A549 (cell line): ENCODE measurements at regions not wholly inside any gene's neighbourhood (a gene's known extent, or its start where the extent isn't known, plus 50 kb on each side); places are given as distances from the start of the nearest gene placed in this dataset.
A peak's percentile ranks its signal among the peaks of the same experiment; 100 is the strongest.
"Not testable (repeated sequence)": the region's sequence is repeated elsewhere in the genome, so short reads cannot be mapped to it uniquely, and the experiment has no call there.

Experiments
- ATAC-seq, 2 experiments: fragments of 200-7000 bp in 1 of 2; fragments of >200 bp in 1 of 2; cut with Nextera tagmentation in 1 of 2; cut with Tn5 transposase in 1 of 2; 3 replicates each; pipeline versions ENCODE4 v1.8.0 to v1.9.1; 2018 to 2020; ENCODE audit warnings: mild to moderate bottlenecking in 1 of 2, moderate library complexity in 1 of 2
- CTCF ChIA-PET: fragments of 300-600 bp; sonication (Branson Sonifier 250); formaldehyde crosslinking; extraction: SDS; loops from one replicate; lab custom pipeline; 2021; ENCODE audit warnings: antibody characterized with exemption, inconsistent platforms; lab: Yijun Ruan, JAX
- POLR2A ChIA-PET: fragments of 350-600 bp; formaldehyde crosslinking; extraction: SDS; loops from one replicate; lab custom pipeline; 2021; ENCODE audit warnings: antibody characterized with exemption, inconsistent platforms; lab: Yijun Ruan, JAX
- DNase-seq, 2 experiments: peaks; one replicate each; pipeline versions ENCODE4 v3.0.0 to v3.0.0-alpha.2; 2011 to 2016; ENCODE audit warnings: low read depth in 1 of 2, low spot score in 1 of 2
- FAIRE-seq: peaks from 2 replicates; lab custom pipeline; 2011; peaks lifted over from hg19 to GRCh38; lab: Jason Lieb, UNC
- H3K27ac ChIP-seq, 2 experiments: fragments of >200 bp; sonication (Bioruptor Twin); formaldehyde crosslinking; 3 replicates each; pipeline ENCODE4 v1.5.1; 2016 to 2017
- H3K4me1 ChIP-seq: fragments of >200 bp; sonication (Bioruptor Twin); formaldehyde crosslinking; 3 replicates; pipeline ENCODE4 v1.6.1; 2016
- H3K4me2 ChIP-seq: fragments of >200 bp; sonication (Bioruptor Twin); formaldehyde crosslinking; 3 replicates; pipeline ENCODE4 v1.6.1; 2016
- H3K4me3 ChIP-seq: fragments of >200 bp; sonication (Bioruptor Twin); formaldehyde crosslinking; 3 replicates; pipeline ENCODE4 v1.5.1; 2016
- H3K9me3 ChIP-seq: fragments of >200 bp; sonication (Bioruptor Twin); formaldehyde crosslinking; 3 replicates; pipeline ENCODE4 v1.6.1; 2016
- ATOH8 ChIP-seq: fragments of 250-450 bp; sonication (Bioruptor Pico); IDR thresholded peaks from 2 replicates; pipeline ENCODE4 v1.5.0; 2020; ENCODE audit warnings: low read depth, mild to moderate bottlenecking, moderate library complexity
- BHLHE40 ChIP-seq: IDR thresholded peaks from 2 replicates; pipeline ENCODE4 v1.6.1; 2012; ENCODE audit warnings: low read depth, low read length, inconsistent platforms
- CBX2 ChIP-seq: fragments of 200-600 bp; sonication (generic); IDR thresholded peaks from 2 replicates; pipeline ENCODE4 v1.6.1; 2016; ENCODE audit warnings: low read depth, mild to moderate bottlenecking, borderline replicate concordance
- CTCF ChIP-seq: fragments of >200 bp; sonication (Bioruptor Twin); formaldehyde crosslinking; IDR thresholded peaks from 3 replicates; pipeline ENCODE4 v1.5.1; 2016
- E2F6 ChIP-seq: IDR thresholded peaks from 2 replicates; pipeline ENCODE4 v1.6.1; 2012; ENCODE audit warnings: low read depth, borderline replicate concordance
- EHF ChIP-seq: fragments of 250-450 bp; sonication (Bioruptor Pico); IDR thresholded peaks from 2 replicates; pipeline ENCODE4 v1.5.0; 2020; ENCODE audit warnings: mild to moderate bottlenecking
- ELK1 ChIP-seq: fragments of 150-350 bp; IDR thresholded peaks from 2 replicates; pipeline ENCODE4 v1.6.1; 2014; ENCODE audit warnings: low read depth, mild to moderate bottlenecking, low read length
- ESRRA ChIP-seq: fragments of 150-350 bp; IDR thresholded peaks from 2 replicates; pipeline ENCODE4 v1.6.1; 2014; ENCODE audit warnings: mild to moderate bottlenecking, low read length, borderline replicate concordance
- FOSL2 ChIP-seq, 2 experiments: fragments of 450-650 bp in 1 of 2; fragments of >200 bp in 1 of 2; sonication (Bioruptor Twin) in 1 of 2; formaldehyde crosslinking; IDR thresholded peaks; 2 replicates each; pipeline versions ENCODE4 v1.5.0 to v1.6.1; 2016 to 2020; ENCODE audit warnings: mild to moderate bottlenecking in 1 of 2, moderate library complexity in 1 of 2
- HDAC2 ChIP-seq: fragments of 200-600 bp; sonication (generic); IDR thresholded peaks from 2 replicates; pipeline ENCODE4 v1.6.1; 2016
- HES2 ChIP-seq: fragments of >200 bp; sonication (Bioruptor Twin); formaldehyde crosslinking; IDR thresholded peaks from 2 replicates; pipeline ENCODE4 v1.6.1; 2016
- HOXB5 ChIP-seq: fragments of 250-450 bp; sonication (Bioruptor Pico); IDR thresholded peaks from 2 replicates; pipeline ENCODE4 v1.5.0; 2020; ENCODE audit warnings: mild to moderate bottlenecking, moderate library complexity
- JUN ChIP-seq, 2 experiments: fragments of >200 bp; sonication (Bioruptor Twin); formaldehyde crosslinking; IDR thresholded peaks; 2 replicates in 1 of 2; 3 replicates in 1 of 2; pipeline ENCODE4 v1.6.1; 2016 to 2017
- KDM1A ChIP-seq: fragments of 200-600 bp; sonication (generic); IDR thresholded peaks from 2 replicates; pipeline ENCODE4 v1.6.1; 2016; ENCODE audit warnings: low read depth, mild to moderate bottlenecking
- KDM5A ChIP-seq: fragments of 200-600 bp; sonication (generic); IDR thresholded peaks from 2 replicates; pipeline ENCODE4 v1.6.1; 2016; ENCODE audit warnings: antibody characterized with exemption, mild to moderate bottlenecking
- MAFK ChIP-seq: fragments of 450-650 bp; IDR thresholded peaks from 2 replicates; pipeline ENCODE4 v1.6.1; 2014; ENCODE audit not compliant: partially characterized antibody
- NPAS2 ChIP-seq: fragments of 250-450 bp; sonication (Bioruptor Pico); IDR thresholded peaks from 2 replicates; pipeline ENCODE4 v1.8.0; 2022; ENCODE audit warnings: mild to moderate bottlenecking, moderate library complexity, borderline replicate concordance
- NR3C1 ChIP-seq: fragments of >200 bp; sonication (Bioruptor Twin); formaldehyde crosslinking; IDR thresholded peaks from 3 replicates; pipeline ENCODE4 v1.6.1; 2017
- POLR2AphosphoS2 ChIP-seq: conservative IDR thresholded peaks from 2 replicates; pipeline ENCODE4 v1.6.1; 2012; ENCODE audit warnings: low read length, improper control_type of control experiment, inconsistent platforms
- RAD21 ChIP-seq, 2 experiments: fragments of >200 bp in 1 of 2; sonication (Bioruptor Twin) in 1 of 2; formaldehyde crosslinking in 1 of 2; IDR thresholded peaks in 1 of 2; conservative IDR thresholded peaks in 1 of 2; 2 replicates in 1 of 2; 3 replicates in 1 of 2; pipeline ENCODE4 v1.6.1; 2012 to 2018; ENCODE audit warnings: inconsistent platforms in 1 of 2
- SMC3 ChIP-seq: fragments of >200 bp; sonication (Bioruptor Twin); formaldehyde crosslinking; IDR thresholded peaks from 3 replicates; pipeline ENCODE4 v1.6.1; 2018; ENCODE audit warnings: inconsistent platforms
- TFCP2L1 ChIP-seq: fragments of 250-450 bp; sonication (Bioruptor Pico); IDR thresholded peaks from 2 replicates; pipeline ENCODE4 v1.5.0; 2021; ENCODE audit warnings: mild to moderate bottlenecking
- USF2 ChIP-seq: fragments of 450-650 bp; IDR thresholded peaks from 2 replicates; pipeline ENCODE4 v1.6.1; 2014; ENCODE audit warnings: antibody characterized with exemption
- WGBS: methylation state at CpG from one replicate; pipeline ENCODE4 v1.1.6; 2017; ENCODE audit errors: missing lambda C conversion rate; 5-methylcytosine and 5-hydroxymethylcytosine counted together

GRCh38 chr4:3942569-3942971 is 176.4 kb downstream of the ADRA2C start:
- TF ChIP-seq CTCF (peak; percentile 53), SMC3 (peak; percentile 24; the same call in 1 of the 3 replicates), RAD21 (conservative IDR thresholded peaks at IDR 0.05 in 1 of 2, IDR thresholded peaks at IDR 0.05 in 1 of 2) (peak in 1 of 2 experiments; percentile 41; a peak in 1 of 5 replicates)
- H3K4me1 ChIP-seq, H3K27ac ChIP-seq, ATAC-seq, H3K4me2 ChIP-seq, H3K9me3 ChIP-seq, POLR2A ChIA-PET, H3K4me3 ChIP-seq, FAIRE-seq: not testable (repeated sequence)
- WGBS, result 5% methylated on average over 11 of the region's 12 CpGs
- peak; percentile 24 to 31 for DNase-seq
- CTCF ChIA-PET, result interaction anchor here (0.9 to 3.1 kb wide), 10 partner anchors 10 to 177 kb away, joined by 3 to 9 read pairs (median 3); partner anchors contain the start of gene ADRA2C

- H3K9me3 ChIP-seq, H3K4me3 ChIP-seq, DNase-seq, H3K4me1 ChIP-seq, H3K27ac ChIP-seq, ATAC-seq, FAIRE-seq, POLR2A ChIA-PET, H3K4me2 ChIP-seq: not testable (repeated sequence)
- WGBS, result 72% methylated on average over 6 of the region's 8 CpGs
- CTCF ChIA-PET, result interaction anchor here (1.1 to 2.3 kb wide), 6 partner anchors 10 to 178 kb away, joined by 3 to 9 read pairs (median 4); partner anchors contain the start of gene ADRA2C
These were observed 176.9 kb downstream of the ADRA2C start for GRCh38 chr4:3943051-3943450.

GRCh38 chr4:3945511-3946290 is 179.5 kb downstream of the ADRA2C start:
- no peak overlapping the region for H3K4me2 ChIP-seq
- WGBS, result 89% methylated on average over 4 of the region's 22 CpGs
- no peak for DNase-seq
- no peak for FAIRE-seq
- ChIA-PET CTCF (no interaction called here), POLR2A (no interaction called here)
- H3K4me1 ChIP-seq, result no peaks in the 10 kb centered on the region
- no peak overlapping the region for H3K4me3 ChIP-seq
- H3K27ac ChIP-seq, result no peak overlapping the region
- no peaks in the 10 kb centered on the region for H3K9me3 ChIP-seq
- ATAC-seq, result no peak
- no peak for TF ChIP-seq CBX2
- no peak for TF ChIP-seq BHLHE40
- TF ChIP-seq TFCP2L1, result no peak
- no peak for TF ChIP-seq USF2
- no peak for TF ChIP-seq POLR2AphosphoS2
- TF ChIP-seq JUN (IDR thresholded peaks at IDR 0.05), result no peak
- no peak for TF ChIP-seq FOSL2 (IDR thresholded peaks at IDR 0.05)
- TF ChIP-seq FOSL2 (CRISPR knock-in tag; IDR thresholded peaks at IDR 0.05), result no peak
- TF ChIP-seq NPAS2, result no peak
- TF ChIP-seq EHF, result no peak
- no peak for TF ChIP-seq E2F6
- TF ChIP-seq HOXB5, result no peak
- no peak for TF ChIP-seq NR3C1
- no peak for TF ChIP-seq ELK1
- no peak for TF ChIP-seq KDM5A
- TF ChIP-seq MAFK, result no peak
- no peak for TF ChIP-seq ATOH8 (CRISPR knock-in tag)
- no peak for TF ChIP-seq KDM1A
- no peak for TF ChIP-seq HES2
- TF ChIP-seq ESRRA, result no peak
- TF ChIP-seq HDAC2, result no peak

GRCh38 chr4:3946553-3946952 is 180.4 kb downstream of the ADRA2C start:
- WGBS, result 95% methylated on average over 13 of the region's 20 CpGs
- CTCF ChIA-PET, POLR2A ChIA-PET, FAIRE-seq, H3K4me1 ChIP-seq, H3K9me3 ChIP-seq, ATAC-seq, H3K4me3 ChIP-seq, H3K27ac ChIP-seq, H3K4me2 ChIP-seq, DNase-seq: not testable (repeated sequence)
